HepG2 (cell line): ENCODE measurements at regions not wholly inside any gene's neighbourhood (a gene's known extent, or its start where the extent isn't known, plus 50 kb on each side); places are given as distances from the start of the nearest gene placed in this dataset.

Source experiments
- ATAC-seq: fragments of 200-7000 bp; cut with Tn5 transposase; 3 replicates; pipeline ENCODE4 v1.9.1; 2020; ENCODE audit warnings: mild to moderate bottlenecking, moderate library complexity
- BruUV-seq: library from RNA; stranded (reverse); fragments of 400-500 nt; replicated peaks from 2 replicates; lab custom pipeline; 2021; lab: Mats Ljungman, UMichigan
- CTCF ChIA-PET: fragments of 300-600 bp; formaldehyde crosslinking; extraction: SDS; loops from one replicate; lab custom pipeline; 2021; ENCODE audit warnings: low total read pairs, inconsistent platforms, low intra/inter-chr PET ratio; lab: Yijun Ruan, JAX
- POLR2A ChIA-PET: fragments of 350-600 bp; sonication (Branson Sonifier 250); formaldehyde crosslinking; loops from one replicate; lab custom pipeline; 2020; ENCODE audit warnings: antibody characterized with exemption, inconsistent platforms; lab: Yijun Ruan, JAX
- DNase-seq: peaks from one replicate; pipeline ENCODE4 v3.0.0-alpha.2; 2015; ENCODE audit warnings: low spot score
- FAIRE-seq: peaks from 3 replicates; lab custom pipeline; 2011; peaks lifted over from hg19 to GRCh38; lab: Jason Lieb, UNC
- H2AFZ ChIP-seq: one replicate; pipeline ENCODE4 v1.6.1; 2011; ENCODE audit warnings: low read length, inconsistent platforms
- H3K27ac ChIP-seq: fragments of 300-600 bp; 3 replicates; pipeline ENCODE4 v1.8.0; 2011; ENCODE audit warnings: mixed run types, mild to moderate bottlenecking, mixed read lengths, low read length, inconsistent platforms; ENCODE audit not compliant: insufficient read depth; ENCODE audit errors: extremely low read length
- H3K27me3 ChIP-seq, 2 experiments: fragments of 200-600 bp in 1 of 2; 2 replicates in 1 of 2; 3 replicates in 1 of 2; pipeline versions ENCODE4 v1.6.0 to v1.8.0; 2011; ENCODE audit warnings: low read length in 2 of 2, mild to moderate bottlenecking in 2 of 2, moderate library complexity in 2 of 2, inconsistent platforms in 1 of 2; ENCODE audit not compliant: insufficient read depth in 2 of 2, control insufficient read depth in 1 of 2
- H3K36me3 ChIP-seq, 2 experiments: fragments of 200-600 bp in 1 of 2; replicated peaks in 1 of 2; 2 replicates in 1 of 2; 3 replicates in 1 of 2; pipeline versions ENCODE4 v1.5.1 to v1.8.0; 2011; ENCODE audit warnings: low read length in 2 of 2, inconsistent platforms in 1 of 2; ENCODE audit not compliant: insufficient read depth in 2 of 2, control insufficient read depth in 1 of 2
- H3K4me1 ChIP-seq: 2 replicates; pipeline ENCODE4 v1.5.1; 2012; ENCODE audit warnings: low read length, inconsistent platforms; ENCODE audit not compliant: insufficient read depth
- H3K4me2 ChIP-seq: 2 replicates; pipeline ENCODE4 v1.6.0; 2011; ENCODE audit warnings: low read depth, low read length, inconsistent platforms
- H3K4me3 ChIP-seq, 3 experiments: fragments of 200-600 bp in 1 of 3; sonication (generic), shearing (Covaris generic) in 1 of 3; replicated peaks in 1 of 3; 2 replicates each; pipeline ENCODE4 v1.5.1; 2011 to 2016; ENCODE audit warnings: low read length in 3 of 3, inconsistent platforms in 2 of 3, low read depth in 2 of 3, mild to moderate bottlenecking in 2 of 3, control low read depth in 1 of 3, mixed read lengths in 1 of 3; ENCODE audit not compliant: insufficient read depth in 1 of 3
- H3K79me2 ChIP-seq: one replicate; pipeline ENCODE4 v1.6.1; 2011; ENCODE audit warnings: low read length, inconsistent platforms; ENCODE audit not compliant: insufficient read depth
- H3K9ac ChIP-seq: 2 replicates; pipeline ENCODE4 v1.6.0; 2011; ENCODE audit warnings: mild to moderate bottlenecking, low read depth, low read length, inconsistent platforms; ENCODE audit not compliant: insufficient read depth
- H3K9me3 ChIP-seq: 2 replicates; pipeline ENCODE4 v1.5.1; 2012; ENCODE audit warnings: mild to moderate bottlenecking, low read length
- H4K20me1 ChIP-seq: 2 replicates; pipeline ENCODE4 v1.6.0; 2011; ENCODE audit warnings: inconsistent platforms, mild to moderate bottlenecking, low read length, moderate library complexity; ENCODE audit not compliant: insufficient read depth
- ETV6 ChIP-seq: sonication (generic); formaldehyde crosslinking; conservative IDR thresholded peaks from 2 replicates; pipeline ENCODE4 v1.4.0; 2020; ENCODE audit warnings: missing genetic modification reagents
- NBN ChIP-seq: fragments of 450-650 bp; conservative IDR thresholded peaks from 2 replicates; pipeline ENCODE4 v1.6.1; 2017
- NCOA5 ChIP-seq: sonication (generic); formaldehyde crosslinking; IDR thresholded peaks from 2 replicates; pipeline ENCODE4 v1.4.0; 2020; ENCODE audit warnings: missing genetic modification reagents
- NFKB2 ChIP-seq: sonication (generic); formaldehyde crosslinking; IDR thresholded peaks from 2 replicates; pipeline ENCODE4 v1.4.0; 2020; ENCODE audit warnings: missing genetic modification reagents, borderline replicate concordance
- SP4 ChIP-seq: sonication (generic); formaldehyde crosslinking; IDR thresholded peaks from 2 replicates; pipeline ENCODE4 v1.8.1; 2023; ENCODE audit warnings: mild to moderate bottlenecking, missing genetic modification reagents
- ZFP36 ChIP-seq: fragments of 150-350 bp; IDR thresholded peaks from 2 replicates; pipeline ENCODE4 v1.6.1; 2018; ENCODE audit warnings: borderline replicate concordance, low read length, low read depth; ENCODE audit not compliant: partially characterized antibody
- ZFP82 ChIP-seq: sonication (generic); formaldehyde crosslinking; IDR thresholded peaks from 2 replicates; pipeline ENCODE4 v1.5.1; 2020; ENCODE audit warnings: mild to moderate bottlenecking, missing genetic modification reagents, borderline replicate concordance
- ZNF331 ChIP-seq: sonication (generic); formaldehyde crosslinking; IDR thresholded peaks from 2 replicates; pipeline ENCODE4 v1.4.0; 2020; ENCODE audit warnings: missing genetic modification reagents
- ZNF432 ChIP-seq: sonication (generic); formaldehyde crosslinking; IDR thresholded peaks from 2 replicates; pipeline ENCODE4 v1.5.0; 2020; ENCODE audit warnings: missing genetic modification reagents, mild to moderate bottlenecking, borderline replicate concordance
- ZNF44 ChIP-seq: sonication (generic); formaldehyde crosslinking; IDR thresholded peaks from 2 replicates; pipeline ENCODE4 v1.5.1; 2020; ENCODE audit warnings: mild to moderate bottlenecking, missing genetic modification reagents
- ZNF788 ChIP-seq: sonication (generic); formaldehyde crosslinking; IDR thresholded peaks from 2 replicates; pipeline ENCODE4 v1.5.0; 2020; ENCODE audit warnings: mild to moderate bottlenecking, missing genetic modification reagents, borderline replicate concordance
- ZSCAN30 ChIP-seq: sonication (generic); formaldehyde crosslinking; IDR thresholded peaks from 2 replicates; pipeline ENCODE4 v1.5.0; 2020; ENCODE audit warnings: mild to moderate bottlenecking, missing genetic modification reagents
- ZSCAN9 ChIP-seq: IDR thresholded peaks from 2 replicates; pipeline ENCODE4 v1.6.1; 2016; ENCODE audit warnings: borderline replicate concordance
- WGBS: methylation state at CpG from one replicate; pipeline ENCODE4 v1.1.6; 2017; ENCODE audit warnings: low lambda C conversion rate; 5-methylcytosine and 5-hydroxymethylcytosine counted together
- in situ Hi-C: cut with HindIII; loops from 2 replicates; pipeline ENCODE4 v1.10.0; 2017; ENCODE audit warnings: low pct_unique_long_range_greater_than_20kb; ENCODE audit not compliant: extremely low pct_ligation_motif_present
- intact Hi-C: fragments of 100-400 bp; cut with micrococcal nuclease; formaldehyde crosslinking; loops from one replicate; pipeline ENCODE4 v1.10.0; 2022; ENCODE audit not compliant: unreplicated experiment
- TF ChIP-seq, protein P1 (sequence below): sonication (generic); formaldehyde crosslinking; IDR thresholded peaks from 2 replicates; pipeline ENCODE4 v1.4.0; 2020; ENCODE audit warnings: missing genetic modification reagents
- TF ChIP-seq, protein P2 (sequence below): sonication (generic); formaldehyde crosslinking; IDR thresholded peaks from 2 replicates; pipeline ENCODE4 v1.5.0; 2020; ENCODE audit warnings: missing genetic modification reagents
- TF ChIP-seq, protein P3 (sequence below): sonication (generic); formaldehyde crosslinking; IDR thresholded peaks from 2 replicates; pipeline ENCODE4 v1.8.0; 2022; ENCODE audit warnings: low read depth, missing genetic modification reagents
- TF ChIP-seq, protein P4 (sequence below): sonication (generic); formaldehyde crosslinking; IDR thresholded peaks from 2 replicates; pipeline ENCODE4 v1.5.0; 2020; ENCODE audit warnings: mild to moderate bottlenecking, missing genetic modification reagents, borderline replicate concordance

DNA sequence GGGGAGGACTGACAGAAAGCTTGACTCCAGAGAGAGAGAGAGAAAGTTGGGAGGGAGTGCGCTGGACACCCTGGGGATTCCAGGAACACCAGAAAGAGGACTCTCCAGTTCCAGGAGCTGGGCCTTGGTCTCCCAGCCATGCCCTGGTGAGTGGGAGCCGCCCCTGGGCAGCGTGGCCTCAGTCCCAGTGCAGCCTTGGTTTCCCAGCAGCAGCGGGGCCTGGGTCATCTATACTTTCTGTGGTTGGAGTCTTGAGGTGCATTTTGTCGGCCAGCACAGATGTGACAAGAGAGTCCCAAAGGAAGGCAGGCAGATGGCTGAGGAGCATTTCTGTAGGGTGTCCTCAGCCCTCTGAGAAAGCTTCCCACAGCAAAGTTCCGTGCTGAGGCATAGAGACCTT lies 334.7 kb upstream of the ZNF32 start (continued):
- TF ChIP-seq ZNF432 (CRISPR knock-in tag) (no peak), ZSCAN30 (no peak), ZNF331 (CRISPR knock-in tag) (no peak)

DNA sequence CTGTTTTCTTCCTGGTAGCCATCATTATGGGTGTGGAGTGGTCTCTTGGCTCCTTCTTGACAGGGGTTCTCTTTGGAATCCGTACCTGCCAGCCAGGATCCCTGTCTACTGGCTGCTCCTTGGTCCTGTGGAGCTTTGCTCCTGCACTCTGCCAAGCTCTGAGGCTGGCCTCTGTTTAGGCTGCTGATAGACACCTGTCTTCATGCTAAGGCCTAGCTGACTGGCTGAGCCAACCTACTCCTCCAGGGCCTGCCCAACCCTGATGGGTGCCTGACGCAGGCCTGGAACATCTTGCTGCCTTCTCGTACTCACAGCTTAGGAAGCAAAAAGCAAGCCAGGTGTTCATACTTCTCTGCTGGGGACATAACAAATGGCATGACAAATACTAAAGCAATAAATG lies 333.6 kb upstream of the ZNF32 start:
- TF ChIP-seq SP4 (CRISPR knock-in tag) (no peak), NCOA5 (no peak), NFKB2 (CRISPR knock-in tag) (no peak), ZNF44 (no peak), NBN (no peak), ETV6 (no peak), ZFP36 (no peak), ZSCAN9 (no peak), ZFP82 (CRISPR knock-in tag) (no peak), ZNF788 (CRISPR knock-in tag) (no peak)
- TF ChIP-seq, protein P1, sequence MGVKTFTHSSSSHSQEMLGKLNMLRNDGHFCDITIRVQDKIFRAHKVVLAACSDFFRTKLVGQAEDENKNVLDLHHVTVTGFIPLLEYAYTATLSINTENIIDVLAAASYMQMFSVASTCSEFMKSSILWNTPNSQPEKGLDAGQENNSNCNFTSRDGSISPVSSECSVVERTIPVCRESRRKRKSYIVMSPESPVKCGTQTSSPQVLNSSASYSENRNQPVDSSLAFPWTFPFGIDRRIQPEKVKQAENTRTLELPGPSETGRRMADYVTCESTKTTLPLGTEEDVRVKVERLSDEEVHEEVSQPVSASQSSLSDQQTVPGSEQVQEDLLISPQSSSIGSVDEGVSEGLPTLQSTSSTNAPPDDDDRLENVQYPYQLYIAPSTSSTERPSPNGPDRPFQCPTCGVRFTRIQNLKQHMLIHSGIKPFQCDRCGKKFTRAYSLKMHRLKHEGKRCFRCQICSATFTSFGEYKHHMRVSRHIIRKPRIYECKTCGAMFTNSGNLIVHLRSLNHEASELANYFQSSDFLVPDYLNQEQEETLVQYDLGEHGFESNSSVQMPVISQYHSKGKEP: no peak
- TF ChIP-seq, protein P2, sequence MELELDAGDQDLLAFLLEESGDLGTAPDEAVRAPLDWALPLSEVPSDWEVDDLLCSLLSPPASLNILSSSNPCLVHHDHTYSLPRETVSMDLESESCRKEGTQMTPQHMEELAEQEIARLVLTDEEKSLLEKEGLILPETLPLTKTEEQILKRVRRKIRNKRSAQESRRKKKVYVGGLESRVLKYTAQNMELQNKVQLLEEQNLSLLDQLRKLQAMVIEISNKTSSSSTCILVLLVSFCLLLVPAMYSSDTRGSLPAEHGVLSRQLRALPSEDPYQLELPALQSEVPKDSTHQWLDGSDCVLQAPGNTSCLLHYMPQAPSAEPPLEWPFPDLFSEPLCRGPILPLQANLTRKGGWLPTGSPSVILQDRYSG (CRISPR knock-in tag): no peak
- TF ChIP-seq, protein P3, sequence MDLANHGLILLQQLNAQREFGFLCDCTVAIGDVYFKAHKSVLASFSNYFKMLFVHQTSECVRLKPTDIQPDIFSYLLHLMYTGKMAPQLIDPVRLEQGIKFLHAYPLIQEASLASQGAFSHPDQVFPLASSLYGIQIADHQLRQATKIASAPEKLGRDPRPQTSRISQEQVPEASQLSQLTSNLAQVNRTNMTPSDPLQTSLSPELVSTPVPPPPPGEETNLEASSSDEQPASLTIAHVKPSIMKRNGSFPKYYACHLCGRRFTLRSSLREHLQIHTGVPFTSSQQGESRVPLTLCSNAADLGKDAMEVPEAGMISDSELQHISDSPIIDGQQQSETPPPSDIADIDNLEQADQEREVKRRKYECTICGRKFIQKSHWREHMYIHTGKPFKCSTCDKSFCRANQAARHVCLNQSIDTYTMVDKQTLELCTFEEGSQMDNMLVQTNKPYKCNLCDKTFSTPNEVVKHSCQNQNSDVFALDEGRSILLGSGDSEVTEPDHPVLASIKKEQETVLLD (CRISPR knock-in tag): no peak
- TF ChIP-seq, protein P4, sequence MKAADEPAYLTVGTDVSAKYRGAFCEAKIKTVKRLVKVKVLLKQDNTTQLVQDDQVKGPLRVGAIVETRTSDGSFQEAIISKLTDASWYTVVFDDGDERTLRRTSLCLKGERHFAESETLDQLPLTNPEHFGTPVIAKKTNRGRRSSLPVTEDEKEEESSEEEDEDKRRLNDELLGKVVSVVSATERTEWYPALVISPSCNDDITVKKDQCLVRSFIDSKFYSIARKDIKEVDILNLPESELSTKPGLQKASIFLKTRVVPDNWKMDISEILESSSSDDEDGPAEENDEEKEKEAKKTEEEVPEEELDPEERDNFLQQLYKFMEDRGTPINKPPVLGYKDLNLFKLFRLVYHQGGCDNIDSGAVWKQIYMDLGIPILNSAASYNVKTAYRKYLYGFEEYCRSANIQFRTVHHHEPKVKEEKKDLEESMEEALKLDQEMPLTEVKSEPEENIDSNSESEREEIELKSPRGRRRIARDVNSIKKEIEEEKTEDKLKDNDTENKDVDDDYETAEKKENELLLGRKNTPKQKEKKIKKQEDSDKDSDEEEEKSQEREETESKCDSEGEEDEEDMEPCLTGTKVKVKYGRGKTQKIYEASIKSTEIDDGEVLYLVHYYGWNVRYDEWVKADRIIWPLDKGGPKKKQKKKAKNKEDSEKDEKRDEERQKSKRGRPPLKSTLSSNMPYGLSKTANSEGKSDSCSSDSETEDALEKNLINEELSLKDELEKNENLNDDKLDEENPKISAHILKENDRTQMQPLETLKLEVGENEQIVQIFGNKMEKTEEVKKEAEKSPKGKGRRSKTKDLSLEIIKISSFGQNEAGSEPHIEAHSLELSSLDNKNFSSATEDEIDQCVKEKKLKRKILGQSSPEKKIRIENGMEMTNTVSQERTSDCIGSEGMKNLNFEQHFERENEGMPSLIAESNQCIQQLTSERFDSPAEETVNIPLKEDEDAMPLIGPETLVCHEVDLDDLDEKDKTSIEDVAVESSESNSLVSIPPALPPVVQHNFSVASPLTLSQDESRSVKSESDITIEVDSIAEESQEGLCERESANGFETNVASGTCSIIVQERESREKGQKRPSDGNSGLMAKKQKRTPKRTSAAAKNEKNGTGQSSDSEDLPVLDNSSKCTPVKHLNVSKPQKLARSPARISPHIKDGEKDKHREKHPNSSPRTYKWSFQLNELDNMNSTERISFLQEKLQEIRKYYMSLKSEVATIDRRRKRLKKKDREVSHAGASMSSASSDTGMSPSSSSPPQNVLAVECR (CRISPR knock-in tag): no peak
- TF ChIP-seq, all 625 proteins: peak for 0
- 15% methylated on average over 3 of the region's 3 CpGs for WGBS
- intact Hi-C loops: no loop called here
- ATAC-seq: no peak
- H3K4me1 ChIP-seq: no peaks in the 10 kb centered on the region
- ChIA-PET CTCF (no interaction called here), POLR2A (no interaction called here)
- H3K79me2 ChIP-seq: no peaks in the 10 kb centered on the region
- no peak overlapping the region for H3K27ac ChIP-seq
- no peaks in the 10 kb centered on the region for H4K20me1 ChIP-seq
- H3K27me3 ChIP-seq: no peaks in the 10 kb centered on the region; a peak in 1 of 5 replicates
- H2AFZ ChIP-seq: no peak overlapping the region
- H3K4me3 ChIP-seq: no peak overlapping the region
- no peaks in the 10 kb centered on the region for H3K9me3 ChIP-seq
- no peak overlapping the region for H3K9ac ChIP-seq
- no peak for FAIRE-seq
- no TSS peak for BruUV-seq
- DNase-seq: no peak
- no peaks in the 10 kb centered on the region for H3K36me3 ChIP-seq
- in situ Hi-C loops: no loop called here
- H3K4me2 ChIP-seq: no peak overlapping the region
